GM12878 (cell line): ENCODE measurements at regions not wholly inside any gene's neighbourhood (a gene's known extent, or its start where the extent isn't known, plus 50 kb on each side); places are given as distances from the start of the nearest gene placed in this dataset.

ENCODE experiments used
- ATAC-seq: fragments of 200-7000 bp; cut with Tn5 transposase; 3 replicates; pipeline ENCODE4 v1.9.1; 2020; ENCODE audit warnings: mild to moderate bottlenecking, moderate library complexity
- BruUV-seq: library from RNA; stranded (reverse); fragments of 400-500 nt; replicated peaks from 2 replicates; lab custom pipeline; 2021; lab: Mats Ljungman, UMichigan
- CTCF ChIA-PET: fragments of 300-600 bp; sonication (Branson Sonifier 250); formaldehyde crosslinking; extraction: SDS; loops from one replicate; lab custom pipeline; 2021; ENCODE audit warnings: inconsistent platforms; lab: Yijun Ruan, JAX
- POLR2A ChIA-PET: fragments of 350-600 bp; formaldehyde crosslinking; extraction: SDS; loops from one replicate; lab custom pipeline; 2021; ENCODE audit warnings: inconsistent platforms; lab: Charles Lee
- RAD21 ChIA-PET: fragments of 300-600 bp; sonication (Branson Sonifier 250); formaldehyde crosslinking; loops from one replicate; lab custom pipeline; 2023; ENCODE audit warnings: antibody characterized with exemption; ENCODE audit not compliant: unreplicated experiment; lab: Charles Lee
- SMC1A ChIA-PET: fragments of 300-600 bp; sonication (Branson Sonifier 250); formaldehyde crosslinking; loops from one replicate; lab custom pipeline; 2023; ENCODE audit not compliant: unreplicated experiment, uncharacterized antibody; lab: Charles Lee
- DNase-seq: peaks from one replicate; pipeline ENCODE4 v3.0.0-alpha.2; 2011; ENCODE audit warnings: low read depth, low spot score
- FAIRE-seq: peaks from 3 replicates; lab custom pipeline; 2011; peaks lifted over from hg19 to GRCh38; lab: Jason Lieb, UNC
- H2AFZ ChIP-seq: 2 replicates; pipeline ENCODE4 v1.6.0; 2011; ENCODE audit warnings: low read depth, low read length, control low read depth; ENCODE audit not compliant: control insufficient read depth
- H3K27ac ChIP-seq: 2 replicates; pipeline ENCODE4 v1.5.1; 2011; ENCODE audit warnings: control low read depth; ENCODE audit not compliant: control insufficient read depth, insufficient read depth
- H3K27me3 ChIP-seq, 2 experiments: replicated peaks in 1 of 2; 2 replicates each; pipeline versions ENCODE4 v1.6.0 to v1.6.1; 2011; ENCODE audit warnings: low read length in 1 of 2; ENCODE audit not compliant: control insufficient read depth in 2 of 2, insufficient read depth in 2 of 2
- H3K36me3 ChIP-seq, 2 experiments: 2 replicates each; pipeline ENCODE4 v1.5.1; 2011; ENCODE audit warnings: low read length in 1 of 2; ENCODE audit not compliant: control insufficient read depth in 2 of 2, insufficient read depth in 2 of 2
- H3K4me1 ChIP-seq: 2 replicates; pipeline ENCODE4 v1.6.1; 2011; ENCODE audit warnings: mild to moderate bottlenecking, low read length, moderate library complexity, mixed read lengths; ENCODE audit not compliant: control insufficient read depth, insufficient read depth
- H3K4me2 ChIP-seq: 2 replicates; pipeline ENCODE4 v1.6.0; 2011; ENCODE audit warnings: control low read depth; ENCODE audit not compliant: control insufficient read depth, insufficient read depth
- H3K4me3 ChIP-seq: fragments of 200-600 bp; sonication (generic); 2 replicates; pipeline ENCODE4 v1.5.1; 2016
- H3K79me2 ChIP-seq: 2 replicates; pipeline ENCODE4 v1.6.0; 2011; ENCODE audit warnings: low read length; ENCODE audit not compliant: control insufficient read depth, insufficient read depth
- H3K9ac ChIP-seq: 2 replicates; pipeline ENCODE4 v1.8.0; 2011; ENCODE audit warnings: low read length, control low read depth, mixed read lengths; ENCODE audit not compliant: control insufficient read depth, insufficient read depth
- H3K9me3 ChIP-seq: replicated peaks from 3 replicates; pipeline ENCODE4 v1.5.1; 2011; ENCODE audit warnings: mild to moderate bottlenecking, low read length; ENCODE audit not compliant: control insufficient read depth, insufficient read depth
- H4K20me1 ChIP-seq: 2 replicates; pipeline ENCODE4 v1.6.0; 2011; ENCODE audit not compliant: control insufficient read depth, insufficient read depth
- CUX1 ChIP-seq: IDR thresholded peaks from 2 replicates; pipeline ENCODE4 v1.6.1; 2012; ENCODE audit warnings: improper control_type of control experiment, low read depth, low read length; ENCODE audit not compliant: insufficient replicate concordance
- MEF2B ChIP-seq: fragments of 450-650 bp; IDR thresholded peaks from 2 replicates; pipeline ENCODE4 v1.6.1; 2018; ENCODE audit warnings: mild to moderate bottlenecking, moderate library complexity; ENCODE audit not compliant: partially characterized antibody, poor library complexity, severe bottlenecking
- NKRF ChIP-seq: fragments of 450-650 bp; conservative IDR thresholded peaks from 2 replicates; pipeline ENCODE4 v1.6.1; 2017; ENCODE audit warnings: mild to moderate bottlenecking, moderate library complexity
- POLR2A ChIP-seq: IDR thresholded peaks from 2 replicates; pipeline ENCODE4 v1.6.1; 2011; ENCODE audit warnings: low read depth, mild to moderate bottlenecking, low read length
- RAD51 ChIP-seq: fragments of 450-650 bp; IDR thresholded peaks from 2 replicates; pipeline ENCODE4 v1.6.1; 2016; ENCODE audit warnings: moderate library complexity, mild to moderate bottlenecking, inconsistent platforms
- TARDBP ChIP-seq: IDR thresholded peaks from 2 replicates; pipeline ENCODE4 v1.6.1; 2016; ENCODE audit warnings: borderline replicate concordance
- ZNF207 ChIP-seq: fragments of 450-650 bp; IDR thresholded peaks from 2 replicates; pipeline ENCODE4 v1.6.1; 2014; ENCODE audit warnings: antibody characterized with exemption, mild to moderate bottlenecking, borderline replicate concordance
- WGBS: methylation state at CpG from one replicate; pipeline ENCODE4 v1.1.6; 2016; ENCODE audit warnings: low lambda C conversion rate; ENCODE audit not compliant: insufficient replicate concordance, insufficient coverage; ENCODE audit errors: missing lambda C conversion rate; 5-methylcytosine and 5-hydroxymethylcytosine counted together
- in situ Hi-C: fragments of 300-500 bp; cut with MboI; formaldehyde crosslinking; loops from 9 replicates; pipeline ENCODE4 v1.14.3; 2018; ENCODE audit warnings: mixed read lengths
- intact Hi-C: fragments of 100-400 bp; cut with micrococcal nuclease; formaldehyde crosslinking; loops from one replicate; pipeline ENCODE4 v1.14.2; 2022; ENCODE audit not compliant: unreplicated experiment

- Histone ChIP-seq H3K4me3 (no peak overlapping the region), H3K4me2 (no peak overlapping the region), H3K36me3 (no peaks in the 10 kb centered on the region), H3K4me1 (peaks cover 18% of the 10 kb centered on the region), H4K20me1 (no peaks in the 10 kb centered on the region), H3K27ac (no peak overlapping the region), H2AFZ (no peak overlapping the region), H3K9ac (no peak overlapping the region), H3K79me2 (no peaks in the 10 kb centered on the region), H3K27me3 (no peaks in the 10 kb centered on the region), H3K9me3 (no peaks in the 10 kb centered on the region; the same call in 2 of the 3 replicates)
- no TSS peak for BruUV-seq
- no peak for TF ChIP-seq TARDBP
- TF ChIP-seq CUX1 = no peak
- no peak for TF ChIP-seq NKRF
- no peak for TF ChIP-seq POLR2A
- no peak for TF ChIP-seq MEF2B
- no peak for TF ChIP-seq RAD51
- TF ChIP-seq ZNF207 = no peak
- WGBS = 78% methylated on average over 15 of the region's 15 CpGs
- in situ Hi-C loops (no loop called here), intact Hi-C loops (no loop called here)
- FAIRE-seq (no peak), ATAC-seq (no peak), DNase-seq (no peak)
- ChIA-PET POLR2A (no interaction called here), CTCF (interaction anchor here (0.6 to 1.9 kb wide), 5 partner anchors 19 to 140 kb away, joined by 3 to 8 read pairs (median 3); no protein-coding TSS in a partner anchor), SMC1A (no interaction called here), RAD21 (interaction anchor here (0.6 kb wide), 1 partner anchor 76 kb away, joined by 3 read pairs; no protein-coding TSS in a partner anchor)
These were observed 123.0 kb downstream of the BANF2 start for GRCh38 chr20:17822540-17823408.
